ENCODE measurements at regions not wholly inside any gene's neighbourhood (a gene's known extent, or its start where the extent isn't known, plus 50 kb on each side); places are given as distances from the start of the nearest gene placed in this dataset.
"Not testable (repeated sequence)": the region's sequence is repeated elsewhere in the genome, so short reads cannot be mapped to it uniquely, and the experiment has no call there.

GRCh38 chr20:30496656-30497055, 760.8 kb upstream of the DEFB115 start:
- TF ChIP-seq, protein P1, sequence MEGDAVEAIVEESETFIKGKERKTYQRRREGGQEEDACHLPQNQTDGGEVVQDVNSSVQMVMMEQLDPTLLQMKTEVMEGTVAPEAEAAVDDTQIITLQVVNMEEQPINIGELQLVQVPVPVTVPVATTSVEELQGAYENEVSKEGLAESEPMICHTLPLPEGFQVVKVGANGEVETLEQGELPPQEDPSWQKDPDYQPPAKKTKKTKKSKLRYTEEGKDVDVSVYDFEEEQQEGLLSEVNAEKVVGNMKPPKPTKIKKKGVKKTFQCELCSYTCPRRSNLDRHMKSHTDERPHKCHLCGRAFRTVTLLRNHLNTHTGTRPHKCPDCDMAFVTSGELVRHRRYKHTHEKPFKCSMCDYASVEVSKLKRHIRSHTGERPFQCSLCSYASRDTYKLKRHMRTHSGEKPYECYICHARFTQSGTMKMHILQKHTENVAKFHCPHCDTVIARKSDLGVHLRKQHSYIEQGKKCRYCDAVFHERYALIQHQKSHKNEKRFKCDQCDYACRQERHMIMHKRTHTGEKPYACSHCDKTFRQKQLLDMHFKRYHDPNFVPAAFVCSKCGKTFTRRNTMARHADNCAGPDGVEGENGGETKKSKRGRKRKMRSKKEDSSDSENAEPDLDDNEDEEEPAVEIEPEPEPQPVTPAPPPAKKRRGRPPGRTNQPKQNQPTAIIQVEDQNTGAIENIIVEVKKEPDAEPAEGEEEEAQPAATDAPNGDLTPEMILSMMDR (conservative IDR thresholded peaks at IDR 0.05; ENCODE audit: low read depth, low read length): not testable (repeated sequence)
- not testable (repeated sequence) for TF ChIP-seq MAZ (IDR thresholded peaks at IDR 0.05; ENCODE audit: borderline replicate concordance, low read depth, low read length); USF2 (IDR thresholded peaks at IDR 0.05; ENCODE audit: low read depth, low read length); CEBPB (IDR thresholded peaks at IDR 0.05; ENCODE audit: low read depth, low read length); RCOR1 (IDR thresholded peaks at IDR 0.05; ENCODE audit: insufficient replicate concordance, low read length); RFX5 (IDR thresholded peaks at IDR 0.05; ENCODE audit: low read depth, low read length)
